Left ventricle myocardium inferior (tissue), 1 donor: ENCODE measurements at regions not wholly inside any gene's neighbourhood (a gene's known extent, or its start where the extent isn't known, plus 50 kb on each side); places are given as distances from the start of the nearest gene placed in this dataset.

ENCODE experiments used
- DNase-seq: peaks from one replicate; pipeline ENCODE4 v3.0.0-alpha.2; 2020
- H3K27ac ChIP-seq: fragments of 200-600 bp; replicated peaks from 2 replicates; pipeline ENCODE4 v1.8.0; 2021
- H3K27me3 ChIP-seq: fragments of 200-600 bp; 2 replicates; pipeline ENCODE4 v1.8.0; 2021; ENCODE audit warnings: low read depth
- H3K36me3 ChIP-seq: fragments of 200-600 bp; 2 replicates; pipeline ENCODE4 v1.8.0; 2021
- H3K4me1 ChIP-seq: fragments of 200-600 bp; 2 replicates; pipeline ENCODE4 v1.8.0; 2021
- H3K4me3 ChIP-seq: fragments of 200-600 bp; 2 replicates; pipeline ENCODE4 v1.8.0; 2021; ENCODE audit warnings: mild to moderate bottlenecking, moderate library complexity
- H3K9me3 ChIP-seq: fragments of 200-600 bp; replicated peaks from 2 replicates; pipeline ENCODE4 v1.8.0; 2021
- intact Hi-C: fragments of 100-400 bp; cut with micrococcal nuclease; formaldehyde crosslinking; loops from one replicate; pipeline ENCODE4 v1.11.0; 2022
- TF ChIP-seq, protein P1 (sequence below): fragments of 200-600 bp; IDR thresholded peaks from 2 replicates; pipeline ENCODE4 v1.8.0; 2021; ENCODE audit warnings: antibody characterized with exemption, mild to moderate bottlenecking, borderline replicate concordance
- donor health status: DM: no; HTN: yes; CAD: no; lungs with severe emphysema.

DNA sequence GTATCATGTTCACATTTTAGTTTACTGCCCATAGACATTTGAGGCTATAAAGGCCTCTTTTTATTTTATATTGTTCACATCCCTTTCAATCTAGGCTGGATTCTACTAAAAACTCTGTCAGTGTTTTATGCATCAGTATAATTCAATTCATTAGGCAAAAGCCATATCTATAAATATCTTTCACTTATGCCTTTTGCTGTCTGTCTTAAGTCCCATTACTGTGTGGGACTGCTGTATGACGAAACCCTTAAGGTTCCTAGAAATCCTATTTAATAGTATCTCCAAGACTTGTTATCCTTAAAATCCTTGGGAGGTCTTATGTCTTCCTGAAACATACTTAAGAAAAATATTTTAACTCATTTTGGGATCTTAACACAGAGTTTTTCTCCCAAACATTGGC, 139.2 kb downstream of the HGF start:
- Histone ChIP-seq H3K9me3 (no peaks in the 10 kb centered on the region), H3K4me1 (no peaks in the 10 kb centered on the region), H3K27me3 (no peaks in the 10 kb centered on the region), H3K36me3 (no peaks in the 10 kb centered on the region), H3K4me3 (no peak overlapping the region), H3K27ac (no peak overlapping the region)
- DNase-seq: no peak
- TF ChIP-seq, protein P1, sequence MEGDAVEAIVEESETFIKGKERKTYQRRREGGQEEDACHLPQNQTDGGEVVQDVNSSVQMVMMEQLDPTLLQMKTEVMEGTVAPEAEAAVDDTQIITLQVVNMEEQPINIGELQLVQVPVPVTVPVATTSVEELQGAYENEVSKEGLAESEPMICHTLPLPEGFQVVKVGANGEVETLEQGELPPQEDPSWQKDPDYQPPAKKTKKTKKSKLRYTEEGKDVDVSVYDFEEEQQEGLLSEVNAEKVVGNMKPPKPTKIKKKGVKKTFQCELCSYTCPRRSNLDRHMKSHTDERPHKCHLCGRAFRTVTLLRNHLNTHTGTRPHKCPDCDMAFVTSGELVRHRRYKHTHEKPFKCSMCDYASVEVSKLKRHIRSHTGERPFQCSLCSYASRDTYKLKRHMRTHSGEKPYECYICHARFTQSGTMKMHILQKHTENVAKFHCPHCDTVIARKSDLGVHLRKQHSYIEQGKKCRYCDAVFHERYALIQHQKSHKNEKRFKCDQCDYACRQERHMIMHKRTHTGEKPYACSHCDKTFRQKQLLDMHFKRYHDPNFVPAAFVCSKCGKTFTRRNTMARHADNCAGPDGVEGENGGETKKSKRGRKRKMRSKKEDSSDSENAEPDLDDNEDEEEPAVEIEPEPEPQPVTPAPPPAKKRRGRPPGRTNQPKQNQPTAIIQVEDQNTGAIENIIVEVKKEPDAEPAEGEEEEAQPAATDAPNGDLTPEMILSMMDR: no peak
- intact Hi-C loops: no loop called here

DNA sequence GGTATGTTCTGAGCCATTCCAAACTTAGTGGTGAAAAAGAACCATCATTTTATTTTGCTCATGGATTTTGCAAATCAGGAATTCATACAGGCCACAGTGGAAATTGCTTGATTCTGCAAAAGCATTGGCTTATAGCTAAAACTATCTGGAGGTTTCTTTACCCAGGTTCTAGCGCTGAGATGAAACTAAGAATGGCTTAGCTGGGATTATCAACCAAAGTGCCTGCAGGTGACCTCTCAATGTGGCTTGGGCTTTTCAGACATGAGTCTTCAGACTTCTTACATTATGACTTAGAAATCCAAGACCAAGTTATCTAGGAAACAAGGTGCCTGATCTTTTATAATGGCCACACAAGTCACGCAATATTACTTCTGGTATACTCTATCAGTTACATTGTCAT, 140.1 kb downstream of the HGF start:
- Histone ChIP-seq H3K9me3 (no peaks in the 10 kb centered on the region), H3K27ac (no peak overlapping the region), H3K4me1 (no peaks in the 10 kb centered on the region), H3K27me3 (no peaks in the 10 kb centered on the region), H3K4me3 (no peak overlapping the region), H3K36me3 (no peaks in the 10 kb centered on the region)
- TF ChIP-seq, protein P1: no peak
- intact Hi-C loops: no loop called here
- DNase-seq: no peak

- H3K27ac ChIP-seq: no peak overlapping the region
- H3K27me3 ChIP-seq: no peaks in the 10 kb centered on the region
- H3K4me3 ChIP-seq: no peak overlapping the region
- no peaks in the 10 kb centered on the region for H3K9me3 ChIP-seq
- TF ChIP-seq, protein P1: no peak
- intact Hi-C loops: no loop called here
- H3K4me1 ChIP-seq: no peaks in the 10 kb centered on the region
- H3K36me3 ChIP-seq: no peaks in the 10 kb centered on the region
- DNase-seq: no peak
Observed at GRCh38 chr7:81628951-81629350, 140.9 kb downstream of the HGF start.

- intact Hi-C loops: no loop called here
- Histone ChIP-seq H3K27me3 (no peaks in the 10 kb centered on the region), H3K4me3 (no peak overlapping the region), H3K4me1 (no peaks in the 10 kb centered on the region), H3K36me3 (no peaks in the 10 kb centered on the region), H3K9me3 (no peaks in the 10 kb centered on the region), H3K27ac (no peak overlapping the region)
- TF ChIP-seq, protein P1: no peak
- DNase-seq: no peak
Observed at GRCh38 chr7:81627536-81628287, 142.1 kb downstream of the HGF start.

- H3K27me3 ChIP-seq: no peaks in the 10 kb centered on the region
- no peaks in the 10 kb centered on the region for H3K36me3 ChIP-seq
- no peaks in the 10 kb centered on the region for H3K4me1 ChIP-seq
- H3K9me3 ChIP-seq: no peaks in the 10 kb centered on the region
- intact Hi-C loops: no loop called here
- no peak overlapping the region for H3K27ac ChIP-seq
- DNase-seq: no peak
- no peak overlapping the region for H3K4me3 ChIP-seq
- TF ChIP-seq, protein P1: no peak
Observed at GRCh38 chr7:81626008-81626407, 143.8 kb downstream of the HGF start.
